ENCODE measurements at regions not wholly inside any gene's neighbourhood (a gene's known extent, or its start where the extent isn't known, plus 50 kb on each side); places are given as distances from the start of the nearest gene placed in this dataset.
"Not testable (repeated sequence)": the region's sequence is repeated elsewhere in the genome, so short reads cannot be mapped to it uniquely, and the experiment has no call there.

DNA sequence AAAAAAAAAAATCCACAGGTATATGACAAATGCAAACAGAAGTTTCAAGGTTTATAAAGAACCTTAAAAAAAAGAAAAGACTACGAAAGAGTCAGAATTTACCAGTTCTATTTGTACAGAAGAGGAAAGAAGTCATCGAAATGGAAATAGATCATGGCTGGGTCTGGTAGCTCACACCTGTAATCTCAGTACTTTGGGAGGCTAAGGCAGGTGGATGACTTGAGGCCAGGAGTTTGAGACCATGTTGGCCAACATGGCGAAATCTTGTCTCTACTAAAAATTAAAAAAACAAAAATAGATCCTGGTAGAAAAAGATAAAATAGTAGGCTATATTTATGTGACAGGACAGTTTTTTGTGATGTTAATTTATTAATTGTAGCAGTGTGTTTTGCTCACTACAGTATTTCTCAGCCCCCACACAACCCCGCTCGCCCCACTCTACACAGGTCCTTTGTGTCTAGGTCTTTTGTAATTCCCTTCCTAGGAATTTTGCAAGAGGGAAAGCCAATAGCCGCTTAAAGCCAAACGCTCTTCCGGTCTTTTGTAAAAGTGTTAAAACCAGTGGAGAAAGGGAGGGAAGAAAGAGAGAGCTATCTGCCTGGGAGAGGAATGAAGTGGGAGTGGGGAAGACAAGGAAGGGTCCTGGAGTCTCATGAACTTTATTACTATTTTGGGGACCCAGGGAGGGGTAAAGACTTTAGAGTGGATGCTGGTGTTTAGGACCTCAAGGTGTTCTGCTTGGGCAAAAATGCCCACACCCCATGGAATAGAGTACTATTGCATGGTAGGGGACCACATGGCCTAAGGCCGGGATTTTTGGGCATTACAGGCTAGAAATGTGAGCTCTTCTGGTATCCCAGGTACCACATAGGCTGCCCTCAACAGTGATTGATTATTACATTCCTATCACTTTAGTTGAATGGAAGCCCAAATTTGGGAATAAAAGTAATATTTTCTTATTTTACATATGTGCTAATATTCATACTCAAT, 59.4 kb upstream of the XPO1 start:
- TF ChIP-seq, protein P1, sequence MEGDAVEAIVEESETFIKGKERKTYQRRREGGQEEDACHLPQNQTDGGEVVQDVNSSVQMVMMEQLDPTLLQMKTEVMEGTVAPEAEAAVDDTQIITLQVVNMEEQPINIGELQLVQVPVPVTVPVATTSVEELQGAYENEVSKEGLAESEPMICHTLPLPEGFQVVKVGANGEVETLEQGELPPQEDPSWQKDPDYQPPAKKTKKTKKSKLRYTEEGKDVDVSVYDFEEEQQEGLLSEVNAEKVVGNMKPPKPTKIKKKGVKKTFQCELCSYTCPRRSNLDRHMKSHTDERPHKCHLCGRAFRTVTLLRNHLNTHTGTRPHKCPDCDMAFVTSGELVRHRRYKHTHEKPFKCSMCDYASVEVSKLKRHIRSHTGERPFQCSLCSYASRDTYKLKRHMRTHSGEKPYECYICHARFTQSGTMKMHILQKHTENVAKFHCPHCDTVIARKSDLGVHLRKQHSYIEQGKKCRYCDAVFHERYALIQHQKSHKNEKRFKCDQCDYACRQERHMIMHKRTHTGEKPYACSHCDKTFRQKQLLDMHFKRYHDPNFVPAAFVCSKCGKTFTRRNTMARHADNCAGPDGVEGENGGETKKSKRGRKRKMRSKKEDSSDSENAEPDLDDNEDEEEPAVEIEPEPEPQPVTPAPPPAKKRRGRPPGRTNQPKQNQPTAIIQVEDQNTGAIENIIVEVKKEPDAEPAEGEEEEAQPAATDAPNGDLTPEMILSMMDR (IDR thresholded peaks at IDR 0.05; ENCODE audit: low read depth, low read length): no peak
- DNase-seq (ENCODE audit: low read depth in 2 of 2): no peak
- H3K4me3 ChIP-seq (replicated peaks in 1 of 2; ENCODE audit: low read depth in 2 of 2, low read length in 2 of 2): no peak overlapping the region

DNA sequence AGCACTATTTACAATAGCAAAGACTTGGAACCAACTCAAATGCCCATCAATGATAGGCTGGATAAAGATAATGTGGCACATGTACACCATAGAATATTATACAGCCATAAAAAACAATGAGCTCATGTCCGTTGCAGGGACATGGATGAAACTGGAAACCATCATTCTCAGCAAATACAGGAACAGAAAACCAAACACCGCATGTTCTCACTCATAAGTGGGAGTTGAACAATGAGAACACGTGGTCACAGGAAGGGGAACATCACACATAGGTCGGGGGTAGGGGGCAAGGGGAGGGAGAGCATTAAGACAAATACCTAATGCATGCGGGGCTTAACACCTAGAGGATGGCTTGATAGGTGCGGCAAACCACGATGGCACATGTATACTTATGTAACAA, 56.0 kb upstream of the XPO1 start:
- not testable (repeated sequence) for DNase-seq (ENCODE audit: low read depth in 2 of 2); H3K4me3 ChIP-seq (replicated peaks in 1 of 2; ENCODE audit: low read depth in 2 of 2, low read length in 2 of 2)

DNA sequence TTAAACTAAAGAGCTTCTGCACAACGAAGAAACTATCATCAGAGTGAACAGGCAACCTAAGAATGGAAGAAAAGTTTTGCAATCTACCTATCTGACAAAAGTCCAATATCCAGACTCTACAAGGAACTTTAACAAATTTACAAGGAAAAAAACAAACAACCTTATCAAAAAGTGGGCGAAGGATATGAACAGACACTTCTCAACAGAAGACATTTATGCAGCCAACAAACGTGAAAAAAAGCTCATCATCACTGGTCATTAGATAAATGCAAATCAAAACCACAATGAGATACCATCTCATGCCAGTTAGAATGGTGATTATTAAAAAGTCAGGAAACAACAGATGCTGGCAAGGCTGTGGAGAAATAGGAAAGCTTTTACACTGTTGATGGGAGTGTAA, 55.5 kb upstream of the XPO1 start:
- not testable (repeated sequence) for H3K4me3 ChIP-seq (replicated peaks in 1 of 2; ENCODE audit: low read depth in 2 of 2, low read length in 2 of 2); DNase-seq (ENCODE audit: low read depth in 2 of 2)

DNA sequence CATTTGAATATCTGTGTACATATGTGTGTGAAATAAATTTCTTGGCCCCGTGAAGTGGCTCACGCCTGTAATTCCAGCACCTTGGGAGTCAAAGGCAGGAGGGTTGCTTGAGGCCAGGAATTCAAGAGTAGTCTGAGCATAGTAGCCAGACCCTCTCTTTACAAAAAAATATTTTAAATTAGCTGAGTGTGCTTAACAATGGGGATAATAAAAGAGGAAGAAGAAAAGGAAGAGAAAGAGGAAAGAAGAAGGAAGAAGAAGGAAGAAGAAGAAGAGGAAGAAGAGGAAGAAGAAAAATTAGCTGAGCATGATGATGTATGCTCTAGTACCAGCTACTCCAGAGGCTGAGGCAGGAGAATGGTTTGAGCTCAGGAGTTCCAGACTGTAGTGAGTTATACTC, 52.1 kb upstream of the XPO1 start:
- no peak for DNase-seq (ENCODE audit: low read depth in 2 of 2)
- H3K4me3 ChIP-seq (replicated peaks in 1 of 2; ENCODE audit: low read depth in 2 of 2, low read length in 2 of 2): no peak overlapping the region
- TF ChIP-seq, protein P1 (IDR thresholded peaks at IDR 0.05; ENCODE audit: low read depth, low read length): no peak

DNA sequence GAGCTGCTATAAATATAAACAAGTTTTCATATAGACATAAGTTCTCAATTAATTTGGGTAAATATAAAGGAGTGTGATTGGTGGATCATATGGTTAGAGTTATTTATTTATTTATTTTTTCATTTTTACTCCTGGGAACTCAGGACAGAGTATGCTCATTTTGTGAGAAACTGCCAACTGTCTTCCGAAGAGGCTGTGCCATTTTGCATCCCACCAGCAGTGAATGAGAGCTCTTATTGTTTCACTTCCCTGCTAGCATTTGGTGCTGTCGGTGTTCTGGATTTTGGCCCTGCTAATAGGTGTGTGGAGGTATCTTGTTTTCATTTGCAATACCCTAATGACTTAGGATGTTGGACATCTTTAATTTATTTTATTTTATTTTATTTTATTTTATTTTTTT, 50.4 kb upstream of the XPO1 start:
- TF ChIP-seq, protein P1 (IDR thresholded peaks at IDR 0.05; ENCODE audit: low read depth, low read length): no peak
- H3K4me3 ChIP-seq (replicated peaks in 1 of 2; ENCODE audit: low read depth in 2 of 2, low read length in 2 of 2): no peak overlapping the region
- DNase-seq (ENCODE audit: low read depth in 2 of 2): no peak

All from cardiac fibroblast (primary cell).